Fibroblast of skin of right quadriceps (primary cell): ENCODE measurements at regions not wholly inside any gene's neighbourhood (a gene's known extent, or its start where the extent isn't known, plus 50 kb on each side); places are given as distances from the start of the nearest gene placed in this dataset.

ENCODE experiments used
- DNase-seq: peaks from one replicate; pipeline ENCODE4 v3.0.0-alpha.2; 2013

- no peak for DNase-seq
Measured at GRCh38 chr2:216553482-216554240, 55.0 kb downstream of the RPL37A start.

GRCh38 chr2:216554286-216554685, 55.6 kb downstream of the RPL37A start:
- DNase-seq: no peak

GRCh38 chr2:216554755-216555154, 56.1 kb downstream of the RPL37A start:
- DNase-seq: no peak

- DNase-seq: no peak
Measured at GRCh38 chr2:216555274-216555673, 56.6 kb downstream of the RPL37A start.

GRCh38 chr2:216556202-216556601, 57.6 kb downstream of the RPL37A start:
- DNase-seq: no peak

- DNase-seq: no peak
Measured at GRCh38 chr2:216557413-216557812, 58.8 kb downstream of the RPL37A start.

- DNase-seq: no peak
Measured at GRCh38 chr2:216557820-216558219, 59.2 kb downstream of the RPL37A start.

- peak; percentile 62 for DNase-seq
Measured at GRCh38 chr2:216559625-216560156, 61.0 kb downstream of the RPL37A start.

- peak; percentile 85 for DNase-seq
Measured at GRCh38 chr2:216560838-216561270, 62.2 kb downstream of the RPL37A start.

GRCh38 chr2:216562696-216563435, 64.2 kb downstream of the RPL37A start:
- no peak for DNase-seq

GRCh38 chr2:216563646-216564045, 65.0 kb downstream of the RPL37A start:
- DNase-seq: peak; percentile 84

GRCh38 chr2:216564611-216565010, 66.0 kb downstream of the RPL37A start:
- no peak for DNase-seq

- no peak for DNase-seq
Measured at GRCh38 chr2:216565956-216566355, 67.3 kb upstream of the IGFBP2 start.

GRCh38 chr2:216568576-216568975, 64.6 kb upstream of the IGFBP2 start:
- DNase-seq: no peak

- DNase-seq: no peak
Measured at GRCh38 chr2:216569765-216570164, 63.5 kb upstream of the IGFBP2 start.

- DNase-seq: no peak
Measured at GRCh38 chr2:216570357-216570756, 62.9 kb upstream of the IGFBP2 start.

- no peak for DNase-seq
Measured at GRCh38 chr2:216571178-216571908, 61.9 kb upstream of the IGFBP2 start.

- DNase-seq: no peak
Measured at GRCh38 chr2:216571909-216572513, 61.2 kb upstream of the IGFBP2 start.

- DNase-seq: peak; percentile 40
Measured at GRCh38 chr2:216572582-216573578, 60.3 kb upstream of the IGFBP2 start.

GRCh38 chr2:216574046-216574445, 59.2 kb upstream of the IGFBP2 start:
- DNase-seq: peak; percentile 95

GRCh38 chr2:216574586-216574985, 58.6 kb upstream of the IGFBP2 start:
- DNase-seq: no peak

- no peak for DNase-seq
Measured at GRCh38 chr2:216575465-216575864, 57.8 kb upstream of the IGFBP2 start.
